Activated CD4-positive, CD25-positive, alpha-beta regulatory T cell treated with anti-CD3 and anti-CD28 coated beads, Interleukin-2, amount 50 U/mL, for 24 hours (primary cell): ENCODE measurements at regions not wholly inside any gene's neighbourhood (a gene's known extent, or its start where the extent isn't known, plus 50 kb on each side); places are given as distances from the start of the nearest gene placed in this dataset.
"Not testable (repeated sequence)": the region's sequence is repeated elsewhere in the genome, so short reads cannot be mapped to it uniquely, and the experiment has no call there.

Experiments used
- ATAC-seq, 2 donors: fragments of 150-1000 bp; cut with Tn5 transposase; one replicate each; pipeline ENCODE4 v1.10.0; 2021; ENCODE audit warnings: mild to moderate bottlenecking in 1 of 2, moderate library complexity in 1 of 2

- ATAC-seq = no peak
These were observed 634.8 kb downstream of the TYW1 start for GRCh38 chr7:67631476-67631875.

- no peak for ATAC-seq
These were observed 638.6 kb downstream of the TYW1 start for GRCh38 chr7:67635271-67635670.

- no peak for ATAC-seq
These were observed 639.9 kb downstream of the TYW1 start for GRCh38 chr7:67636348-67637022.

- no peak for ATAC-seq
These were observed 640.4 kb downstream of the TYW1 start for GRCh38 chr7:67637023-67637358.

- ATAC-seq = not testable (repeated sequence)
These were observed 645.9 kb downstream of the TYW1 start for GRCh38 chr7:67642542-67642941.

GRCh38 chr7:67644151-67644550, 647.5 kb downstream of the TYW1 start:
- ATAC-seq = no peak

- no peak for ATAC-seq
These were observed 656.3 kb downstream of the TYW1 start for GRCh38 chr7:67652937-67653336.

- no peak for ATAC-seq
These were observed 657.3 kb downstream of the TYW1 start for GRCh38 chr7:67653856-67654454.

- ATAC-seq = no peak
These were observed 658.0 kb downstream of the TYW1 start for GRCh38 chr7:67654642-67655041.

GRCh38 chr7:67655168-67655567, 658.5 kb downstream of the TYW1 start:
- no peak for ATAC-seq

- no peak for ATAC-seq
These were observed 662.5 kb downstream of the TYW1 start for GRCh38 chr7:67659091-67659490.

GRCh38 chr7:67662804-67663203, 666.2 kb downstream of the TYW1 start:
- ATAC-seq = no peak

GRCh38 chr7:67663644-67664043, 667.0 kb downstream of the TYW1 start:
- no peak for ATAC-seq

- ATAC-seq = not testable (repeated sequence)
These were observed 669.7 kb downstream of the TYW1 start for GRCh38 chr7:67666359-67666758.

- ATAC-seq = no peak
These were observed 674.4 kb downstream of the TYW1 start for GRCh38 chr7:67671006-67671548.

GRCh38 chr7:67673861-67674260, 677.2 kb downstream of the TYW1 start:
- ATAC-seq = no peak

- ATAC-seq = not testable (repeated sequence)
These were observed 678.2 kb downstream of the TYW1 start for GRCh38 chr7:67674862-67675261.

GRCh38 chr7:67675971-67676370, 679.3 kb downstream of the TYW1 start:
- ATAC-seq = no peak

- no peak for ATAC-seq
These were observed 681.8 kb downstream of the TYW1 start for GRCh38 chr7:67678419-67678818.

GRCh38 chr7:67683628-67684027, 687.0 kb downstream of the TYW1 start:
- ATAC-seq = no peak

- ATAC-seq = no peak
These were observed 694.1 kb downstream of the TYW1 start for GRCh38 chr7:67690700-67691099.

GRCh38 chr7:67692425-67692824, 695.8 kb downstream of the TYW1 start:
- no peak for ATAC-seq

GRCh38 chr7:67696124-67696523, 699.5 kb downstream of the TYW1 start:
- ATAC-seq = no peak

- ATAC-seq = no peak
These were observed 700.2 kb downstream of the TYW1 start for GRCh38 chr7:67696878-67697277.

- ATAC-seq = no peak
These were observed 701.7 kb downstream of the TYW1 start for GRCh38 chr7:67698354-67698753.
